ENCODE measurements at regions not wholly inside any gene's neighbourhood (a gene's known extent, or its start where the extent isn't known, plus 50 kb on each side); places are given as distances from the start of the nearest gene placed in this dataset.

DNA sequence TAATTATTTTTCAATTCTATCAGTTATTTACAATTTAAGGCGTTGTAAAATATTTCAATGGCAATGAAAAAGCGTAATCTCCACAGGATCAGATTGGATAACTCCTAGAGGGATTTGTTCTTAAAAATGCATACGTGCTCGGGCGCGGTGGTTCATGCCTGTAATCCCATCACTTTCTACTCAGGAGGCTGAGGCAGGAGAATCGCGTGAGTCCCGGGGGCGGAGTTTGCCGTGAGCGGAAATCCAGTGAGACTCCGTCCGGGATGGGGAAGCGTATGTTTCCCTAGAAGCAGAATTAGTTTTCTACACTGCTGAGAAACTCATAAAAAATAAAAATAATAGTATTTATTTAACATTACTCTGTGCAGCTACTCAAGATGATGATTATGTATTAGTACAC is 917.8 kb upstream of the PCDH20 start:
- Histone ChIP-seq H3K27ac (no peak overlapping the region), H3K36me3 (replicated peaks in 1 of 2) (no peaks in the 10 kb centered on the region), H3K4me3 (no peak overlapping the region), H3K27me3 (no peaks in the 10 kb centered on the region), H3K9me3 (replicated peaks in 1 of 3) (no peaks in the 10 kb centered on the region), H3K4me1 (replicated peaks in 1 of 2) (no peaks in the 10 kb centered on the region)
- intact Hi-C loops (cut with DNase I), result no loop called here
- TF ChIP-seq POLR2A (IDR thresholded peaks at IDR 0.05), result no peak
- TF ChIP-seq, protein P1, sequence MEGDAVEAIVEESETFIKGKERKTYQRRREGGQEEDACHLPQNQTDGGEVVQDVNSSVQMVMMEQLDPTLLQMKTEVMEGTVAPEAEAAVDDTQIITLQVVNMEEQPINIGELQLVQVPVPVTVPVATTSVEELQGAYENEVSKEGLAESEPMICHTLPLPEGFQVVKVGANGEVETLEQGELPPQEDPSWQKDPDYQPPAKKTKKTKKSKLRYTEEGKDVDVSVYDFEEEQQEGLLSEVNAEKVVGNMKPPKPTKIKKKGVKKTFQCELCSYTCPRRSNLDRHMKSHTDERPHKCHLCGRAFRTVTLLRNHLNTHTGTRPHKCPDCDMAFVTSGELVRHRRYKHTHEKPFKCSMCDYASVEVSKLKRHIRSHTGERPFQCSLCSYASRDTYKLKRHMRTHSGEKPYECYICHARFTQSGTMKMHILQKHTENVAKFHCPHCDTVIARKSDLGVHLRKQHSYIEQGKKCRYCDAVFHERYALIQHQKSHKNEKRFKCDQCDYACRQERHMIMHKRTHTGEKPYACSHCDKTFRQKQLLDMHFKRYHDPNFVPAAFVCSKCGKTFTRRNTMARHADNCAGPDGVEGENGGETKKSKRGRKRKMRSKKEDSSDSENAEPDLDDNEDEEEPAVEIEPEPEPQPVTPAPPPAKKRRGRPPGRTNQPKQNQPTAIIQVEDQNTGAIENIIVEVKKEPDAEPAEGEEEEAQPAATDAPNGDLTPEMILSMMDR (IDR thresholded peaks at IDR 0.05), result no peak
- no peak for DNase-seq
- WGBS, 4 donors, result 90 to 97% (median 95%) methylated on average over 15 of the region's 15 CpGs

DNA sequence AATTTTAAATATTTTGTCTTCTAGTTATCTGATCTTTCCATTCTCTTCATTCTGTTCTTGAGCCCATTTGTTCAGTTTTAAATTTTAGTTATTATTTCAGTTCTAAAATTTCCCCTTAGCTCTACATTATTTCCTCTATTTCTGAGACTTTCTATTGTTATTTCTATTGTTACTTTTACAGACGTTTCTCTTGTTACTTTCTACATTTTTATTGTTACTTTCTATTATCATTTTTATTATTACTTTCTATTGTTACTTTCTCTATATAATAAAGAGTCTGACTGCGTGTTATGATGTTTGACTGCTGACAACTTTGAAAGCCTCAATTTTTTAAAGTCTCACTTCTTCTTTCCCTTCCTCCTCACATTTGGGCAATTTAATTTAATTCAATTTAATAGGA is 915.7 kb upstream of the PCDH20 start:
- H3K27me3 ChIP-seq, result no peaks in the 10 kb centered on the region
- H3K27ac ChIP-seq, result no peak overlapping the region
- H3K4me1 ChIP-seq (replicated peaks in 1 of 2), result no peaks in the 10 kb centered on the region
- TF ChIP-seq POLR2A (IDR thresholded peaks at IDR 0.05), result no peak
- TF ChIP-seq, protein P1 (IDR thresholded peaks at IDR 0.05), result no peak
- H3K4me3 ChIP-seq, result no peak overlapping the region
- no peak for DNase-seq
- no peaks in the 10 kb centered on the region for H3K9me3 ChIP-seq (replicated peaks in 1 of 3)
- no peaks in the 10 kb centered on the region for H3K36me3 ChIP-seq (replicated peaks in 1 of 2)
- intact Hi-C loops (cut with DNase I), result no loop called here
- WGBS, 4 donors, result 64 to 78% (median 70%) methylated on average over 2 of the region's 2 CpGs

DNA sequence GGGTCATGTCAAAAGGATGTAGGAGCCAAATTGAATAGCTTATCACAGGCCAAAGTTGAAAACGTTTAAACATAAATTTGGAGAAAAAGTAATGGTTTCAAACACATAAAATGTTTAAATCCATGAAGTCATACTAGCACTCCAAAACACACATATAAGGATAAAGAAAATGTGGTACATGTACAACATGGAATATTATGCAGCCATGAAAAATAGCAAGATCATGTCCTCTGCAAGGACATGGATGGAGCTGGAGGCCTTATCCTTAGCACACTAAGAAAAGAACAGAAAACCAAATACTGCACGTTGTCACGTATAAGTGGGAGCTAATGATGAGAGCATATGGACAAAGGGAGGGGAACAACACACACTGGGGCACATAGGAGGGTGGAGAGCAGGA is 911.7 kb upstream of the PCDH20 start:
- Histone ChIP-seq H3K27me3 (no peaks in the 10 kb centered on the region), H3K27ac (no peak overlapping the region), H3K4me3 (no peak overlapping the region), H3K9me3 (replicated peaks in 1 of 3) (no peaks in the 10 kb centered on the region), H3K4me1 (replicated peaks in 1 of 2) (no peaks in the 10 kb centered on the region), H3K36me3 (replicated peaks in 1 of 2) (no peaks in the 10 kb centered on the region)
- no peak for DNase-seq
- 74 to 81% (median 77%) methylated on average over 3 of the region's 3 CpGs for WGBS, 4 donors
- intact Hi-C loops (cut with DNase I), result no loop called here
- no peak for TF ChIP-seq POLR2A (IDR thresholded peaks at IDR 0.05)
- TF ChIP-seq, protein P1 (IDR thresholded peaks at IDR 0.05), result no peak

DNA sequence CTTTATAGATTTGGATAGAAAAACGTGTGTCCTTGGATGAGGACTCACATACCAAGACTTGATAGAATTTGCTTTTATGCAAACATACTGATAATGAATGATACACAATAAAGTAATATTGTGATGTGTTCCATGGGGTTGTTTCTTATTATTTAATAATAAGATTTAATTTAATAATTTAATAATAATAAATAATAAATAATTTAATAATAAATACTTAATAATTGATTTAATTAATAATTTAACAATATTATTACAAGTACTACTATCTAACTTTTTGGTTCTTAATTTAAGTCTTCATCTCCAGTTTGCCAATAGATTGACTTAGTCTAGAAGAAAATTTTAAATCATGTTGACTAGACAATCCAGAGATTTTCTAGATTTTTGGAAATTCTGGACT is 909.2 kb upstream of the PCDH20 start:
- Histone ChIP-seq H3K36me3 (replicated peaks in 1 of 2) (no peaks in the 10 kb centered on the region), H3K27ac (no peak overlapping the region), H3K4me3 (no peak overlapping the region), H3K27me3 (no peaks in the 10 kb centered on the region), H3K9me3 (replicated peaks in 1 of 3) (no peaks in the 10 kb centered on the region), H3K4me1 (replicated peaks in 1 of 2) (no peaks in the 10 kb centered on the region)
- WGBS, 4 donors, result 25 to 43% (median 31%) methylated on average over 1 of the region's 1 CpG
- DNase-seq, result no peak
- intact Hi-C loops (cut with DNase I), result no loop called here
- TF ChIP-seq POLR2A (IDR thresholded peaks at IDR 0.05), result no peak
- TF ChIP-seq, protein P1 (IDR thresholded peaks at IDR 0.05), result no peak
